ENCODE measurements at regions not wholly inside any gene's neighbourhood (a gene's known extent, or its start where the extent isn't known, plus 50 kb on each side); places are given as distances from the start of the nearest gene placed in this dataset.
"Not testable (repeated sequence)": the region's sequence is repeated elsewhere in the genome, so short reads cannot be mapped to it uniquely, and the experiment has no call there.

GRCh38 chr15:89001708-89002275 is 86.5 kb upstream of the ABHD2 start (continued):
- TF ChIP-seq ZNF592 (IDR thresholded peaks at IDR 0.05) (peak; percentile 77; the same call in 1 of the 2 replicates), NFE2L1 (tag; IDR thresholded peaks at IDR 0.05; ENCODE audit: borderline replicate concordance, low read depth) (0 out of 2 replicates have a peak, but pooled peaks have one; percentile 9), MAFF (IDR thresholded peaks at IDR 0.05; ENCODE audit: low read length) (peak; percentile 90), ZNF316 (IDR thresholded peaks at IDR 0.05) (peak; percentile 97), NR2C1 (tag; IDR thresholded peaks at IDR 0.05) (0 out of 2 replicates have a peak, but pooled peaks have one; percentile 8), ZNF668 (CRISPR knock-in tag; IDR thresholded peaks at IDR 0.05) (peak; percentile 91), ZKSCAN8 (CRISPR knock-in tag; IDR thresholded peaks at IDR 0.05) (peak; percentile 81; the same call in 1 of the 2 replicates), TCFL5 (CRISPR knock-in tag; conservative IDR thresholded peaks at IDR 0.05) (peak; percentile 78), PTRF (tag; IDR thresholded peaks at IDR 0.05) (peak; percentile 86)
- TF ChIP-seq, protein P1, sequence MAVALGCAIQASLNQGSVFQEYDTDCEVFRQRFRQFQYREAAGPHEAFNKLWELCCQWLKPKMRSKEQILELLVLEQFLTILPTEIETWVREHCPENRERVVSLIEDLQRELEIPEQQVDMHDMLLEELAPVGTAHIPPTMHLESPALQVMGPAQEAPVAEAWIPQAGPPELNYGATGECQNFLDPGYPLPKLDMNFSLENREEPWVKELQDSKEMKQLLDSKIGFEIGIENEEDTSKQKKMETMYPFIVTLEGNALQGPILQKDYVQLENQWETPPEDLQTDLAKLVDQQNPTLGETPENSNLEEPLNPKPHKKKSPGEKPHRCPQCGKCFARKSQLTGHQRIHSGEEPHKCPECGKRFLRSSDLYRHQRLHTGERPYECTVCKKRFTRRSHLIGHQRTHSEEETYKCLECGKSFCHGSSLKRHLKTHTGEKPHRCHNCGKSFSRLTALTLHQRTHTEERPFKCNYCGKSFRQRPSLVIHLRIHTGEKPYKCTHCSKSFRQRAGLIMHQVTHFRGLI (CRISPR knock-in tag; IDR thresholded peaks at IDR 0.05): peak; percentile 89
- not testable (repeated sequence) for TF ChIP-seq NR2C1 (IDR thresholded peaks at IDR 0.05)
- TF ChIP-seq, protein P2, sequence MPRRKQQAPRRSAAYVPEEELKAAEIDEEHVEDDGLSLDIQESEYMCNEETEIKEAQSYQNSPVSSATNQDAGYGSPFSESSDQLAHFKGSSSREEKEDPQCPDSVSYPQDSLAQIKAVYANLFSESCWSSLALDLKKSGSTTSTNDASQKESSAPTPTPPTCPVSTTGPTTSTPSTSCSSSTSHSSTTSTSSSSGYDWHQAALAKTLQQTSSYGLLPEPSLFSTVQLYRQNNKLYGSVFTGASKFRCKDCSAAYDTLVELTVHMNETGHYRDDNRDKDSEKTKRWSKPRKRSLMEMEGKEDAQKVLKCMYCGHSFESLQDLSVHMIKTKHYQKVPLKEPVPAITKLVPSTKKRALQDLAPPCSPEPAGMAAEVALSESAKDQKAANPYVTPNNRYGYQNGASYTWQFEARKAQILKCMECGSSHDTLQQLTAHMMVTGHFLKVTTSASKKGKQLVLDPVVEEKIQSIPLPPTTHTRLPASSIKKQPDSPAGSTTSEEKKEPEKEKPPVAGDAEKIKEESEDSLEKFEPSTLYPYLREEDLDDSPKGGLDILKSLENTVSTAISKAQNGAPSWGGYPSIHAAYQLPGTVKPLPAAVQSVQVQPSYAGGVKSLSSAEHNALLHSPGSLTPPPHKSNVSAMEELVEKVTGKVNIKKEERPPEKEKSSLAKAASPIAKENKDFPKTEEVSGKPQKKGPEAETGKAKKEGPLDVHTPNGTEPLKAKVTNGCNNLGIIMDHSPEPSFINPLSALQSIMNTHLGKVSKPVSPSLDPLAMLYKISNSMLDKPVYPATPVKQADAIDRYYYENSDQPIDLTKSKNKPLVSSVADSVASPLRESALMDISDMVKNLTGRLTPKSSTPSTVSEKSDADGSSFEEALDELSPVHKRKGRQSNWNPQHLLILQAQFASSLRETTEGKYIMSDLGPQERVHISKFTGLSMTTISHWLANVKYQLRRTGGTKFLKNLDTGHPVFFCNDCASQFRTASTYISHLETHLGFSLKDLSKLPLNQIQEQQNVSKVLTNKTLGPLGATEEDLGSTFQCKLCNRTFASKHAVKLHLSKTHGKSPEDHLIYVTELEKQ (CRISPR knock-in tag; IDR thresholded peaks at IDR 0.05): 0 out of 2 replicates have a peak, but pooled peaks have one; percentile 45
- TF ChIP-seq, protein P3, sequence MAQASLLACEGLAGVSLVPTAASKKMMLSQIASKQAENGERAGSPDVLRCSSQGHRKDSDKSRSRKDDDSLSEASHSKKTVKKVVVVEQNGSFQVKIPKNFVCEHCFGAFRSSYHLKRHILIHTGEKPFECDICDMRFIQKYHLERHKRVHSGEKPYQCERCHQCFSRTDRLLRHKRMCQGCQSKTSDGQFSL (CRISPR knock-in tag; IDR thresholded peaks at IDR 0.05): not testable (repeated sequence)
- TF ChIP-seq, protein P3 (tag; IDR thresholded peaks at IDR 0.05): 0 out of 4 replicates have a peak, but pooled peaks of 1 of the 2 experiments have one; percentile 37
- TF ChIP-seq, protein P4, sequence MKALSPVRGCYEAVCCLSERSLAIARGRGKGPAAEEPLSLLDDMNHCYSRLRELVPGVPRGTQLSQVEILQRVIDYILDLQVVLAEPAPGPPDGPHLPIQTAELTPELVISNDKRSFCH (CRISPR knock-in tag; IDR thresholded peaks at IDR 0.05): not testable (repeated sequence)
- TF ChIP-seq, protein P4 (tag; IDR thresholded peaks at IDR 0.05): peak; percentile 64; the same call in 1 of the 2 replicates
- TF ChIP-seq, protein P5, sequence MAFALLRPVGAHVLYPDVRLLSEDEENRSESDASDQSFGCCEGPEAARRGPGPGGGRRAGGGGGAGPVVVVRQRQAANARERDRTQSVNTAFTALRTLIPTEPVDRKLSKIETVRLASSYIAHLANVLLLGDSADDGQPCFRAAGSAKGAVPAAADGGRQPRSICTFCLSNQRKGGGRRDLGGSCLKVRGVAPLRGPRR (CRISPR knock-in tag; IDR thresholded peaks at IDR 0.05): 0 out of 2 replicates have a peak, but pooled peaks have one; percentile 44

All from K562 (cell line).